Neural progenitor cell (in vitro differentiated cells): ENCODE measurements at regions not wholly inside any gene's neighbourhood (a gene's known extent, or its start where the extent isn't known, plus 50 kb on each side); places are given as distances from the start of the nearest gene placed in this dataset.

Experiments used
- EZH2 ChIP-seq: fragments of 200-600 bp; sonication (generic); IDR thresholded peaks from 2 replicates; pipeline ENCODE4 v1.6.1; 2017; ENCODE audit warnings: antibody characterized with exemption, mild to moderate bottlenecking, moderate library complexity
- EZH2phosphoT487 ChIP-seq: fragments of 200-600 bp; sonication (generic); IDR thresholded peaks from 2 replicates; pipeline ENCODE4 v1.6.1; 2017; ENCODE audit warnings: antibody characterized with exemption
- TF ChIP-seq, protein P1 (sequence below): fragments of 200-600 bp; sonication (generic); IDR thresholded peaks from 2 replicates; pipeline ENCODE4 v1.5.1; 2017; ENCODE audit warnings: antibody characterized with exemption, mild to moderate bottlenecking

DNA sequence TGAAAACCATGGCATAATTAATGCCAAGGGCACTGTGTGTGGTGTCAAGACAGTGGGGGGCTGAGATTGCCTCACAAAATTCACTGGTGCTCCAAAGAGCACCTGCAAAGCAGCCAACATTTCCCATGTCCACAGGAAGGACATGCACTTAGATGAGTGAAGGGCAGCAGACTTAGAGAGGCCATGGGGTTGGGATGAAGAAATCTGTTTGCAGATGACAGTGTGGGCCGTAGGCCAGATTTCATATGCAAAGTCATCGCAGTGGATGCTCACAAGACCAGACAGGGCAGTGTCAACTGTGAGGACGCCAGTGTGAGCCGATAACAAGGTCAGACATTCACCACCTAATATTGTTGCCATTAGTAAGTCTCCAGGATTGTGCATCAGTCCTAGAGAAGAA, 773.4 kb downstream of the EFNB2 start:
- TF ChIP-seq, protein P1, sequence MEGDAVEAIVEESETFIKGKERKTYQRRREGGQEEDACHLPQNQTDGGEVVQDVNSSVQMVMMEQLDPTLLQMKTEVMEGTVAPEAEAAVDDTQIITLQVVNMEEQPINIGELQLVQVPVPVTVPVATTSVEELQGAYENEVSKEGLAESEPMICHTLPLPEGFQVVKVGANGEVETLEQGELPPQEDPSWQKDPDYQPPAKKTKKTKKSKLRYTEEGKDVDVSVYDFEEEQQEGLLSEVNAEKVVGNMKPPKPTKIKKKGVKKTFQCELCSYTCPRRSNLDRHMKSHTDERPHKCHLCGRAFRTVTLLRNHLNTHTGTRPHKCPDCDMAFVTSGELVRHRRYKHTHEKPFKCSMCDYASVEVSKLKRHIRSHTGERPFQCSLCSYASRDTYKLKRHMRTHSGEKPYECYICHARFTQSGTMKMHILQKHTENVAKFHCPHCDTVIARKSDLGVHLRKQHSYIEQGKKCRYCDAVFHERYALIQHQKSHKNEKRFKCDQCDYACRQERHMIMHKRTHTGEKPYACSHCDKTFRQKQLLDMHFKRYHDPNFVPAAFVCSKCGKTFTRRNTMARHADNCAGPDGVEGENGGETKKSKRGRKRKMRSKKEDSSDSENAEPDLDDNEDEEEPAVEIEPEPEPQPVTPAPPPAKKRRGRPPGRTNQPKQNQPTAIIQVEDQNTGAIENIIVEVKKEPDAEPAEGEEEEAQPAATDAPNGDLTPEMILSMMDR = no peak
- no peak for TF ChIP-seq EZH2
- TF ChIP-seq EZH2phosphoT487 = no peak
